GM12873 (cell line): ENCODE measurements at regions not wholly inside any gene's neighbourhood (a gene's known extent, or its start where the extent isn't known, plus 50 kb on each side); places are given as distances from the start of the nearest gene placed in this dataset.

Experiments used
- TF ChIP-seq, protein P1 (sequence below): IDR thresholded peaks from 2 replicates; pipeline ENCODE4 v1.5.1; 2012; ENCODE audit warnings: low read depth, mild to moderate bottlenecking, moderate library complexity, low read length, control low read depth; ENCODE audit not compliant: insufficient read depth; ENCODE audit errors: missing control alignments

DNA sequence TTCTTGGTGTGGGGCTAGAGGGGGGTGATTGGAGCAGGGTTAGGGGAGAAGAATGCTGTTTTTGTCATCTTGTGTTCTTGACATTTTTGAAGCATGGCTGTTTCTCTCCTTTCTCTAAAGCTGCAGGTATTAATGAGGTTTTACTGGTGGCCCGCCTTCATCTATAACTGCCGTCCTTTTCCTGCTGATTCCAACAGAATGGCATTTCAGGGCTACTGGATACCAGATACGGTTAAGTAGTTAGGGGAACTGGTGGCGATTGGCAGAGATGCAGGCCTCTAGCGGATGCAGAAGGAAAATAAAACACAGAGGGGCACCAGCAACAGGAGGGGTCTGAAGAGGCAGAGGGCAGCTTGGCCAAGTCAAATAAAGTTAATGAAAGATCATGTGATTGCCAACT lies 89.7 kb upstream of the EEF1E1 start:
- TF ChIP-seq, protein P1, sequence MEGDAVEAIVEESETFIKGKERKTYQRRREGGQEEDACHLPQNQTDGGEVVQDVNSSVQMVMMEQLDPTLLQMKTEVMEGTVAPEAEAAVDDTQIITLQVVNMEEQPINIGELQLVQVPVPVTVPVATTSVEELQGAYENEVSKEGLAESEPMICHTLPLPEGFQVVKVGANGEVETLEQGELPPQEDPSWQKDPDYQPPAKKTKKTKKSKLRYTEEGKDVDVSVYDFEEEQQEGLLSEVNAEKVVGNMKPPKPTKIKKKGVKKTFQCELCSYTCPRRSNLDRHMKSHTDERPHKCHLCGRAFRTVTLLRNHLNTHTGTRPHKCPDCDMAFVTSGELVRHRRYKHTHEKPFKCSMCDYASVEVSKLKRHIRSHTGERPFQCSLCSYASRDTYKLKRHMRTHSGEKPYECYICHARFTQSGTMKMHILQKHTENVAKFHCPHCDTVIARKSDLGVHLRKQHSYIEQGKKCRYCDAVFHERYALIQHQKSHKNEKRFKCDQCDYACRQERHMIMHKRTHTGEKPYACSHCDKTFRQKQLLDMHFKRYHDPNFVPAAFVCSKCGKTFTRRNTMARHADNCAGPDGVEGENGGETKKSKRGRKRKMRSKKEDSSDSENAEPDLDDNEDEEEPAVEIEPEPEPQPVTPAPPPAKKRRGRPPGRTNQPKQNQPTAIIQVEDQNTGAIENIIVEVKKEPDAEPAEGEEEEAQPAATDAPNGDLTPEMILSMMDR, result no peak

DNA sequence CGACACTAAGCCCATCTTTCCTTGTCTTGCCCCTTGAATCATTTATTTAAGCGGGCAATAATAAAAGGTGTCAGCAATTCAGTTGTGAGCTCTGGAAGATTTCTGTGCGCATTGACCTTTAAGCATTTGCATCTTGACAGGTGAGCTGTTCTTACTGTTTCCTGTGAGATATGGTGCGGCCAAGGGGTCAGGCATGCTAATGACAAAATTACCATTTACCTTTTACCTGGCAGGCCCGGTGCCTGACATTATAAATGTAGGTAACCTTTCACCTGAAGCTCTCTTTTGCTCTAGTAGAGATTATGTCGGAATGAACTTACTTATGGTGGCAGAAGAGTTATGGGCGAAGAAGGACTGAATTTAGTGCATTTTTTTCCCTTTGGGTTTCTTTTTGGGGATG lies 89.3 kb upstream of the EEF1E1 start:
- TF ChIP-seq, protein P1, result no peak

DNA sequence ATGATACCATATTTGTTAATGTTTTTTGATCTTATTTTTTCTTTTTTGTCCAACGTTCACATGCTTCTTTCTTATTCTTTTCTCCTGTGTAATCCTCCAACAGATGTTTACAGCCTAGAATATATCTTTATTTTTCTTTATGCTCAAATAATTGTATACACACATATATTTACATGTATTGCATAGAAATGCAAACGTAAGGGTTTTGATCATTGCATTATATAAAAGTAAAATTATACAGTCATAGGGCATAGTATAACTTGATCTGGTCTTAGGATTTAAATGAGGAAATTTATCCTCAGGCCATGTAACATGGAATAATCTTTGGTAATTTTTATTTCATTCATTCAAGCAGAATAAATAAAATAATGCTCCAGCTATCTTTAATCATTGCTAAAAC lies 84.9 kb upstream of the EEF1E1 start:
- TF ChIP-seq, protein P1, result no peak

DNA sequence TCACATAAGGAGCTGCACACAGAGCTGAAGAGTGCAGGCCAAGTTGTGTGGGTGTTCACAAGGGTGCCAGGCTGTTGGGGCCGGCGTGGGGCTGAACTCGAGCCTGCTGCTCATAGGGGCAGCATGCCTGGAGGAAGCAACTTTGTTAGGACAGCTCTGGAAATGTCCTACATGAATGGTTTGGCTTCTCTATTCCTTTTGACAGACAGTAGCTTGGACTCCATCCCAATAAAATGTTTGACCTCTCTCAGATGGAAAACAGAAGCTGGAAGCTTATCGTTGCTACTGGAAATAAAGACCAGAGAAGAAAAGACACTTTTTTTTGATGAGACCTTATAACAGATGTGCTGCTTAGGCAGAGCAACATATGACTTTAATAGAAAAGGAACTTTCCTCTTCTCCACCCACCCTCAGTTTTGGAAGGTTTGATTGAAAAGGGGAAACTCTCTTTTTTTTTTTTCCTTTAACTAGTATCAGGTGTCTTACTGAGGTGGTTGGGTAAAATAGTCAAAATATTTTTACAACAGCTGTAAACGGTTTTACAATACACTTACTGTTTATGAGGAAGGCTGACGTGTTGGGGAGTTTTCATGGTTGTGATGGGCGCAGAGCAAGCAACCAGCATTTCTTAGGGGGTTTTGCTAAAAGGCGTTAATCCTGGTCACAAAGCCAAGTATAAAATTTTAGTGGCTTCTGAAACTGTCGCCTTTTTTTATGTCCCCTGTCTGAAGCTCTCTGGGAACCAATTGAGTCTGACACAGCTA lies 80.7 kb upstream of the EEF1E1 start:
- TF ChIP-seq, protein P1, result no peak

DNA sequence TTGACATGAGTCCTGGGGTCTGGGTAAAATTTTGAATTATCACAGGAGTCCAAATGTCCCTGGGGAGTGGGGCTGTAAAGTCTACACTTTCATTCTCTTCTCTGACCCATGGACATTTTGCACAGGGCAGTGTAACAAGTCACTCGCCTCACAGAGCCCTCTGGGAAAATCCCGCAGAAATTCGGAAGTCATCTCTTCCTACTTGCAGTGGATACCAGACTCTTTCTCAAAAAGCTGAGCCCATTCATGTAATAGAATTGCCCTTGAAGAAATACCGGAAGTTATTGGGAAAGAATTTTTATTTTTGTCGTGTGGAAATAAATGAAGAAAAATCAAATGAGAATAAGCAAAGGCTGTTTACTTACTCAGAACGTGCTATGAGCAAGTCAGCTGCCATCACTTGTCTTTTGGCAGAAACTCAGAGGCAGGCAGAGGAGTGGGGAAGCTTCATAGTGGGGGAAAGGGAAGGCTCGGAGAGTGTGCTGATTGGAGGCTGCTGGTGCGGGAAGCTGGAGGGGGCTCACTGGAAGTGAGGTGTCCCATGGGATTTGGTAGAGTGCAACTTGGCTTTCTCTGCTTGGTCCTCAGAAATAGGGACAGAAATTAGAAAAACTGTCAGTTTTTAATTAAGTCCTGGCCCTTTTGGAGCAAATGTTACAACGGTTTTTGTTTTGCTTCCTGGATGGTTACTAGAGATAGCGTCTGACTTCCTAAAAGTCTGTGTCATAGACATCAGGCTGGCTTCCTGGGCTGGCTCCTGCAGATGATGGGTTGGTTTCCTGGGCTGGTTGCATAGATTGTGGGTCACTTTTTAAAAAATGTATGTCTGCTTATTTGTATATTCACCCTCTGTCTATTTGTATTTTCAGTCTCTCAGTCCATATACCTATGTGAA lies 79.8 kb upstream of the EEF1E1 start:
- TF ChIP-seq, protein P1, result no peak

DNA sequence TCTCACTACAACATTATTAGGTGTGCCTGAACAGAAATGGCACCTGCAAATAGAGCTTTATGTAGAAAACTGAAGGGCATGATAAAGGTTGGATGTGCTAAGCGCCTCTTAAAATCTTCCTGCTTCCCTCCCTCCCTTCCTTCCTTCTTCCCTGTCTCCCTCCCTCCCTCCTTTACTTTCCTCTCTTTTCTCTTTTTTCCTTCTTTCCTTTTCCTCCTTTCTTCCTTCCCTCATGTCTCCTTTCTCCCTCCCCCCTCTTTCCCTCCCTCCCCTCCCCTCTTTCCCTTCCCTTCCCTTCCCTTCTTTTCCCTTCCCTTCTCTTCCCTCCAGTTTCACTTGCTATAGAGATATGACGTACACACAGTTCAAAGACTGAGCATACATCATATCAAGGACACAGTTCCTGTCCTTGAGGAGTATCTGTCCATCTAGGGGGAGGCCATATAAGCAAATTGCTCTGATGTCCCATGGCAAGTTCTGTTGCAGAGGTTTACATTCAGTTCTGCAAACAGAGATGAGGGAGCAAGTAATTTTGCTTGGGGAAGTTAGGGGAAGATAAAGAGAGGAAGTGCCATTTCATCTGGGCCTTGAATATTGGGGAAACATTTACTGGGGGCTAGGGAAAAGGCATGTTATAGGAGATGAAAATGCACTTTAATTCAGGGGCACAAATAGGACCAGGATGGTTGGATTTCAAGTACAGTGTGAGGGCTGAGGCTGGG lies 79.0 kb upstream of the EEF1E1 start:
- TF ChIP-seq, protein P1, result no peak
